GM21723 (cell line): ENCODE measurements at regions not wholly inside any gene's neighbourhood (a gene's known extent, or its start where the extent isn't known, plus 50 kb on each side); places are given as distances from the start of the nearest gene placed in this dataset.

ENCODE experiments used
- ATAC-seq: cut with Tn5 transposase; IDR thresholded peaks from one replicate; pipeline ENCODE4 v1.9.1; 2021; ENCODE audit warnings: mild to moderate bottlenecking, moderate library complexity; ENCODE audit not compliant: unreplicated experiment

- ATAC-seq, result no peak
Measured at GRCh38 chr12:67116134-67116533, 153.0 kb upstream of the CAND1 start.

GRCh38 chr12:67122584-67122983, 146.6 kb upstream of the CAND1 start:
- no peak for ATAC-seq

- no peak for ATAC-seq
Measured at GRCh38 chr12:67137256-67137655, 131.9 kb upstream of the CAND1 start.

GRCh38 chr12:67141296-67142018, 127.7 kb upstream of the CAND1 start:
- no peak for ATAC-seq

GRCh38 chr12:67145692-67146091, 123.5 kb upstream of the CAND1 start:
- no peak for ATAC-seq

GRCh38 chr12:67147030-67147429, 122.1 kb upstream of the CAND1 start:
- ATAC-seq, result no peak

- no peak for ATAC-seq
Measured at GRCh38 chr12:67147447-67147846, 121.7 kb upstream of the CAND1 start.

- ATAC-seq, result no peak
Measured at GRCh38 chr12:67148265-67148664, 120.9 kb upstream of the CAND1 start.

- ATAC-seq, result no peak
Measured at GRCh38 chr12:67151886-67152285, 117.3 kb upstream of the CAND1 start.

- no peak for ATAC-seq
Measured at GRCh38 chr12:67152451-67152850, 116.7 kb upstream of the CAND1 start.

- no peak for ATAC-seq
Measured at GRCh38 chr12:67154901-67155300, 114.3 kb upstream of the CAND1 start.

GRCh38 chr12:67155863-67156262, 113.3 kb upstream of the CAND1 start:
- no peak for ATAC-seq

- peak; percentile 82 for ATAC-seq
Measured at GRCh38 chr12:67161322-67161918, 107.7 kb upstream of the CAND1 start.

GRCh38 chr12:67173258-67173657, 95.9 kb upstream of the CAND1 start:
- no peak for ATAC-seq

- ATAC-seq, result no peak
Measured at GRCh38 chr12:67182551-67182950, 86.6 kb upstream of the CAND1 start.

- no peak for ATAC-seq
Measured at GRCh38 chr12:67193704-67194103, 75.5 kb upstream of the CAND1 start.

- no peak for ATAC-seq
Measured at GRCh38 chr12:67200386-67200785, 68.8 kb upstream of the CAND1 start.

- peak; percentile 35 for ATAC-seq
Measured at GRCh38 chr12:67202011-67202677, 67.0 kb upstream of the CAND1 start.

GRCh38 chr12:67202678-67203012, 66.5 kb upstream of the CAND1 start:
- ATAC-seq, result peak; percentile 97

- no peak for ATAC-seq
Measured at GRCh38 chr12:67208281-67209067, 60.7 kb upstream of the CAND1 start.

- no peak for ATAC-seq
Measured at GRCh38 chr12:67211029-67211428, 58.1 kb upstream of the CAND1 start.

- no peak for ATAC-seq
Measured at GRCh38 chr12:67211494-67211893, 57.7 kb upstream of the CAND1 start.
